OCI-LY3 (cell line): ENCODE measurements at regions not wholly inside any gene's neighbourhood (a gene's known extent, or its start where the extent isn't known, plus 50 kb on each side); places are given as distances from the start of the nearest gene placed in this dataset.

Experiments
- CTCF ChIP-seq: fragments of 200-600, 300-600 bp; sonication (generic); IDR thresholded peaks from 2 replicates; pipeline ENCODE4 v1.5.1; 2014; ENCODE audit warnings: antibody characterized with exemption, low read length, low read depth
- EZH2phosphoT487 ChIP-seq: fragments of 200-600 bp; shearing (Covaris generic); IDR thresholded peaks from 2 replicates; pipeline ENCODE4 v1.6.1; 2018; ENCODE audit warnings: antibody characterized with exemption, mixed run types, low read depth

- TF ChIP-seq CTCF (no peak), EZH2phosphoT487 (no peak)
Measured at GRCh38 chr11:80748207-80748925, 1307.5 kb upstream of the TENM4 start.
